ENCODE measurements at regions not wholly inside any gene's neighbourhood (a gene's known extent, or its start where the extent isn't known, plus 50 kb on each side); places are given as distances from the start of the nearest gene placed in this dataset.
"Not testable (repeated sequence)": the region's sequence is repeated elsewhere in the genome, so short reads cannot be mapped to it uniquely, and the experiment has no call there.

- no peak for DNase-seq
Observed at GRCh38 chr12:46516933-46517578, 144.5 kb upstream of the SLC38A2 start.

GRCh38 chr12:46516238-46516932 lies 143.8 kb upstream of the SLC38A2 start:
- DNase-seq, result no peak

GRCh38 chr12:46515829-46516228 lies 143.3 kb upstream of the SLC38A2 start:
- DNase-seq, result no peak

GRCh38 chr12:46514886-46515285 lies 142.3 kb upstream of the SLC38A2 start:
- DNase-seq, result no peak

GRCh38 chr12:46510257-46510656 lies 137.7 kb upstream of the SLC38A2 start:
- not testable (repeated sequence) for DNase-seq

- DNase-seq, result no peak
Observed at GRCh38 chr12:46509135-46509534, 136.6 kb upstream of the SLC38A2 start.

- DNase-seq, result no peak
Observed at GRCh38 chr12:46508651-46509050, 136.1 kb upstream of the SLC38A2 start.

GRCh38 chr12:46507766-46508165 lies 135.2 kb upstream of the SLC38A2 start:
- no peak for DNase-seq

GRCh38 chr12:46506961-46507360 lies 134.4 kb upstream of the SLC38A2 start:
- no peak for DNase-seq

GRCh38 chr12:46506198-46506597 lies 133.6 kb upstream of the SLC38A2 start:
- no peak for DNase-seq

- DNase-seq, result no peak
Observed at GRCh38 chr12:46504494-46504893, 131.9 kb upstream of the SLC38A2 start.

GRCh38 chr12:46503637-46504175 lies 131.1 kb upstream of the SLC38A2 start:
- DNase-seq, result no peak

GRCh38 chr12:46500673-46501072 lies 128.1 kb upstream of the SLC38A2 start:
- no peak for DNase-seq

GRCh38 chr12:46499901-46500300 lies 127.3 kb upstream of the SLC38A2 start:
- DNase-seq, result no peak

- DNase-seq, result no peak
Observed at GRCh38 chr12:46499226-46499625, 126.7 kb upstream of the SLC38A2 start.

GRCh38 chr12:46497739-46498138 lies 125.2 kb upstream of the SLC38A2 start:
- no peak for DNase-seq

GRCh38 chr12:46494424-46494823 lies 121.9 kb upstream of the SLC38A2 start:
- DNase-seq, result no peak

- DNase-seq, result no peak
Observed at GRCh38 chr12:46493834-46494181, 121.2 kb upstream of the SLC38A2 start.

GRCh38 chr12:46493150-46493833 lies 120.7 kb upstream of the SLC38A2 start:
- DNase-seq, result no peak

- DNase-seq, result no peak
Observed at GRCh38 chr12:46492471-46493085, 120.0 kb upstream of the SLC38A2 start.

GRCh38 chr12:46491548-46491947 lies 119.0 kb upstream of the SLC38A2 start:
- no peak for DNase-seq

GRCh38 chr12:46490635-46491034 lies 118.1 kb upstream of the SLC38A2 start:
- no peak for DNase-seq

- DNase-seq, result no peak
Observed at GRCh38 chr12:46489951-46490388, 117.4 kb upstream of the SLC38A2 start.

Measured in Kasumi-1 (cell line).